GM13977 (cell line): ENCODE measurements at regions not wholly inside any gene's neighbourhood (a gene's known extent, or its start where the extent isn't known, plus 50 kb on each side); places are given as distances from the start of the nearest gene placed in this dataset.

Source experiments
- DNase-seq: peaks from one replicate; pipeline ENCODE4 v3.0.0; 2012; ENCODE audit warnings: low spot score
- CTCF ChIP-seq: IDR thresholded peaks from 2 replicates; pipeline ENCODE4 v1.5.1; 2012; ENCODE audit warnings: mild to moderate bottlenecking, control low read depth; ENCODE audit not compliant: insufficient read depth; ENCODE audit errors: extremely low read depth, missing control alignments
- in situ Hi-C: fragments of 300-500 bp; cut with MboI; formaldehyde crosslinking; loops from one replicate; pipeline ENCODE4 v1.12.0; 2022; ENCODE audit warnings: low sequenced_read_pairs, low pct_unique_long_range_greater_than_20kb, mixed read lengths, inconsistent platforms; ENCODE audit not compliant: unreplicated experiment

GRCh38 chr1:232150770-232151548 lies 479.0 kb downstream of the SIPA1L2 start:
- DNase-seq = no peak
- in situ Hi-C loops = no loop called here
- TF ChIP-seq CTCF = no peak

GRCh38 chr1:232149287-232150201 lies 480.4 kb downstream of the SIPA1L2 start:
- TF ChIP-seq CTCF = no peak
- no peak for DNase-seq
- in situ Hi-C loops = no loop called here

GRCh38 chr1:232147215-232147614 lies 482.7 kb downstream of the SIPA1L2 start:
- no peak for TF ChIP-seq CTCF
- DNase-seq = no peak
- in situ Hi-C loops = no loop called here

- DNase-seq = no peak
- TF ChIP-seq CTCF = no peak
- in situ Hi-C loops = no loop called here
These were observed 483.4 kb downstream of the SIPA1L2 start for GRCh38 chr1:232146514-232146913.

- in situ Hi-C loops = no loop called here
- no peak for DNase-seq
- TF ChIP-seq CTCF = no peak
These were observed 484.2 kb downstream of the SIPA1L2 start for GRCh38 chr1:232145768-232146167.

GRCh38 chr1:232144696-232145230 lies 485.2 kb downstream of the SIPA1L2 start:
- TF ChIP-seq CTCF = no peak
- in situ Hi-C loops = no loop called here
- DNase-seq = no peak
